IPS-NIHi11 (cell line): ENCODE measurements at regions not wholly inside any gene's neighbourhood (a gene's known extent, or its start where the extent isn't known, plus 50 kb on each side); places are given as distances from the start of the nearest gene placed in this dataset.
A peak's percentile ranks its signal among the peaks of the same experiment; 100 is the strongest.

Experiments used
- DNase-seq: peaks from one replicate; pipeline ENCODE4 v3.0.0; 2012; ENCODE audit warnings: mixed read lengths, low spot score

DNA sequence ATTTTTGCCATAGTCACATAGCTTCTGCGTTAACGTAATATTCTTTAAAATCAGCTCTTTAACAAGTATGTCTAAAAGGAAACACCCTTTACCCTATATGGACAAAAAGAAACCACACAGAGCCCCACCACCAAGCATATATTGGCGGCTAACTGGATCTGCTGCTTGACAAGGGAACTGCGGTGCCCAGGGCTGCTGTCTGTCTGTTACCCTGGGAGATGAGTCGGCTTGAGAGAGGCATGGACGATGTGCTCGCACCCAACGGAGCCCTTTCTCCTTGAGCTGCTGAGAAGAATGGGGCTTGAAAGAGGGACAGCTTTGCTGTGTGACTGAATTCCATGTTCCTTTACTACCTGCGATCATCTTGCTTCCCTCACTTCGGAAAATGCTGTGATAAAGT, 158.6 kb upstream of the SHB start:
- no peak for DNase-seq

DNA sequence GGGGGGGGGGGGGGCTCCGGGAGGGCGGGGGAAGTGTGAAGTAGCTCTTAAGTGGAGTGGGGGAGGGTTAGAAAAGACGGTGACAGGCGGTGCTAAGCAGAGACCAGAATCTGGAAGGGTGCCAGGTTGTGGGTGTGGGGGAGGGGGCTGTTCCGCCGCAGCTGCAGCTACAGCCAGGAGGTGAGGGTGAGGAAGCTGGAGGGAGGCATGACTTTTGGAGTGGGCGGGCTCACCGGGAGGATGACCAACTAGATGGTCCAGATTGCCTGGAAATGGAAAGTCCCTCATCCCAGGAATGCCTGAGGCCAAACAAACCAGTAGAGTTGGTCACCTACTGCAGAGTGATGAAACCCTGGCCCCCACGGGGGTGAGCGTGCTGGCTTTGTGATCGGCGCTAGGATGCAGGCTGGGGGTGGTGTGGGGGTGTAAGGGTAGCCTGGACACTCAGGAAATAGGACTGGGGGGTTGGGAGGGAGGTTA, 158.1 kb upstream of the SHB start:
- peak; percentile 59 for DNase-seq

DNA sequence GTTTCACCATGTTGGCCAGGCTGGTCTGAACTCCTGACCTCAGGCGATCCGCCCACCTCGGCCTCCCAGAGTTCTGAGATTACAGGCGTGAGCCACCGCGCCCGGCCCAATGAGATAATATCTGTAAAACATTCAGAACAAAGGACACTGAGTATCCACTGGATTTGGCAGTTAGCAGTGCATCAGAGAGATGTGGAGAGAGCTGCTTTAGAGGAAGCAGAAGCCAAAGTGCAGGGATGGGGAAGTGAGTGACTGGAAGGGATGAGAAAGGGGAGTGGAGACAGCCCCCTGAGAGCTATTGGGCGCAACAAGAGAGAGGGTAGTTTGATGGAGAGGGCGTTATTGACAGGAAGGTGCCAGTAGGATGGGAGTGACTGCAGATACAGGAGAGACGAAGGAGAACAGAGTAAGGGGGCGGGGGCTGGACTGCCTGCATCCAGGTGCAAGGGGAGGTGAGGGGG, 157.5 kb upstream of the SHB start:
- DNase-seq = no peak

GRCh38 chr9:38224941-38225340, 155.9 kb upstream of the SHB start:
- DNase-seq = no peak

DNA sequence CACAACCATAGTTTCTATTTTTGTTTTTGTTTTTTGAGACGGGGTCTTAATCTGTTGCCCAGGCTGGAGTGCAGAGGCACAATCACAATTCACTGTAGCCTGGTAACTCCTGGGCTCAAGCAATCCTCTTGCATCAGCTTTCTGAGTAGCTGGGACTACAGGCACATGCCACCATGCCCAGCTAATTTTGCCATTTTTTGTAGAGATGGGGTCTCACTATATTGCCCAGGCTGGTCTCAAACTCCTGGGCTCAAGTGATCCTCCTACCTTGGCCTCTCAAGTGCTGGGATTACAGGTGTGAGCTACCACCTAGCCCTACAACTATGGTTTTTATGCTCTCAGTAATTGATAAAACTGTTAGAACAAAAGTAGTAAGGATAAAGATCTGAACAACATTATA, 147.5 kb upstream of the SHB start:
- no peak for DNase-seq

DNA sequence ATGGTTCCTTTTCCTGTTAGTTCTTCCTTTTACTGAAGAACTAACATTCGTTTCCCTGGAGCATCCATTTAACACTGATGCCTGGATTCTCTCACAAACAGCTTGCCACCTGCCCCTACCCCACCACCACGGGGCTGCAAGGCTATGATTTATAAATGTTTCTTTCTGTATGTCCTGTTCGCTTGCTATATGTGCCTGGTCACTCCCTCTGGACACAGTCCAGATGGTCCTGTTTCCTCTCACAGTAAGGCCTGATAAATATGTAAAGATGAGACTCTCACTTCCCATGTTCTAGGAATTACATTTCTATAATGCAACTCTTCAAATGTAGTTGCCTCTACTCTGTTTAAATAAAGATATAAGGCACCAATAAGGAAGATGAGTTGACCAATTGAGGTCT, 146.4 kb upstream of the SHB start:
- DNase-seq = no peak

DNA sequence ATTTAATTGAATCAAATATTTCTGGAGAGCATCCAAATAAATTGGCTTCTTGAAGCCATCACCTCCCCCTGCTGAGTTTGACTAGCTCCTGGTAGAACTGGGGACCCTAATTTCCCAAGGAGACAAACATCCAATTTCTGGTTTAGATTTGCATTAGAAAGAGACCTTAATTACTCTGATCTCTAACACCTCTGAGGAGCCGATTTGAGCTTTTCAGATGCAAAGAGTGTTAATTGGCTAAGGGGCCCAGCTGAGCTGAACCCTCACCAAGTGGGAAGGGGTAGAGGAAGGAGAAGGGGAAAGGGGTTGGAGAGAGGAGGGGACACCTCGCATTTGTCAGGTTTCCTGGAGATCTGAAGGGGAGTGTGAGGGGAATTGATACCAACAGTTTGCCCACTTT, 145.4 kb upstream of the SHB start:
- DNase-seq = peak; percentile 80

GRCh38 chr9:38213631-38214299, 144.7 kb upstream of the SHB start:
- DNase-seq = no peak

GRCh38 chr9:38212016-38212415, 143.0 kb upstream of the SHB start:
- DNase-seq = no peak

DNA sequence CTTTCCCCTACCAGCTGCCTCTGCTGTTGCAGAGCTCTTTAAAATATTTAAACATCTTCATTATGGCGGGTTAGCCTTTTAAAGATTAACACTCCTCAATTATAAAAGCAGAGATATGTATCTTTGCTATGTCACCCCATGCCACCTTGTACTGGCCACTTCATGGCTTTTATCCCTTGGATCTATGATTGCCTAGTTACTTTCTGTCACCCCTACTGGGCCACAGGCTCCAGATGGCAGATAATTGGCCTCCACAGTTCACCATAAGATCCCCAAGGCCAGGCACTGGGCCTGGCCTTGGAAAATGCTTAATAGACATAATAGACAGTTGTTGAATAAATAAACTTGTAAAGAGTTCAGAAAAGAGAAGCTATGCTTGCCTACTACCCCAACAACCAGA, 142.0 kb upstream of the SHB start:
- no peak for DNase-seq

- DNase-seq = no peak
These were observed 139.3 kb upstream of the SHB start for GRCh38 chr9:38208206-38208901.

GRCh38 chr9:38207247-38207778, 138.3 kb upstream of the SHB start:
- DNase-seq = no peak

- DNase-seq = no peak
These were observed 136.3 kb upstream of the SHB start for GRCh38 chr9:38205279-38205678.

GRCh38 chr9:38202336-38202938, 133.4 kb upstream of the SHB start:
- no peak for DNase-seq

- no peak for DNase-seq
These were observed 132.8 kb upstream of the SHB start for GRCh38 chr9:38201844-38202243.

DNA sequence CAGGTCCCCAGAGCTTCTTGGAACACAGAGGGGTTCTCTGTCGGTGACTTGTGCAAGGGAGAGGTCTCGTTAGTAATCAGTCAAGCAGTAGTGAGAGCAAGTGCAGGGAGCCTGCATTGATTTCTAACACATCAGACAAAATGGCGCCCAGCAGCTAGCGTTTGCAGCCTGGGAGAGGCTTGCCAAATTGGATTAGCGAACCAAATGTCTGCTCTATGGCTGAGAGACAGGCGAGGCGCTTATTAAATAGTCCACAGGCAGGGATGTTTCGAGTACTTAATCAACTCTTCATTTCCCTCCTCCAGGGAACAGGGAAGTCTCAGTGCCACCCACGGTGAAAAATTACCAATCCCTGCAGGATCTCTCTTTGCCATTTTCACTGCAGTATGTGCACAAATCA, 131.4 kb upstream of the SHB start:
- no peak for DNase-seq

DNA sequence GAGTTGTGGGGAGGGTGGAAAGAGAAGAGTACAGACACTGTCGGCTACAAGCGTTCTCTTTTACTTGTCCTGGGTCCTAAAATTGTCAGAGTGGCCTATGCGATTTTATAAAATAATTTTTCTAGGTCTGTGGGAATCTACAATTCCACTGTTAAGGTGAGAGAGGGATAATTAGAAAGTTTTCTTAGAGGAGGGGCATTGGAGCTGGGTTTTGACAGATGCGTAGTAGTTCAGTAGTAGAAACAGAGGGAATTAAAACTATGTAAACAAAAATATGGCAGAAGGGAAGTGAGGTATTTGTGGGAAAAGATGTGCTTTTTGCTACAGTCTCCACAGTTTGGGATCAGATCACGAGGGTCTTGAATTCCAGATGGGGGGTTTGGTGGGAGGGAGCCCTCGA, 129.1 kb upstream of the SHB start:
- DNase-seq = no peak

GRCh38 chr9:38196714-38197113, 127.7 kb upstream of the SHB start:
- no peak for DNase-seq

GRCh38 chr9:38195737-38196161, 126.7 kb upstream of the SHB start:
- no peak for DNase-seq

DNA sequence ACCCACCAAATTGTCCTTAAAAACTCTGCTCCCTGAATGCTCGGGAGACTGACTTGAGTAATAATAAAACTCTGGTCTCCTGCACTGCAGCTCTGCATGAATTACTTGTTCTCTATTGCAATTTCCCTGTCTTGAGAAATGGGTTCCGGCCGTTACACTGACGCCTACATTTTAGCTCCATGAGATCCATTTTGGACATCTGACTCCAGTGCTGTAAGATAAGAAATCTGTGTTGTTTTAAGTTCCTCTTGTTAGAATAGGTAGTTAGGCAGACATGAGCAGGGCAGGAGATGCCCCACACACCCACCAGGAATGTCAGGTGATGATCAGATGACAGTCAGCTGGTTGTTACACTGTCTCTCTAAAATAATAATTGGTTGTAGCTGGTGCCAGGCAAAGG, 125.8 kb upstream of the SHB start:
- no peak for DNase-seq

GRCh38 chr9:38192731-38193265, 123.8 kb upstream of the SHB start:
- DNase-seq = no peak

GRCh38 chr9:38186404-38187115, 117.5 kb upstream of the SHB start:
- no peak for DNase-seq
